Muscle layer of duodenum (tissue), 2 donors: ENCODE measurements at regions not wholly inside any gene's neighbourhood (a gene's known extent, or its start where the extent isn't known, plus 50 kb on each side); places are given as distances from the start of the nearest gene placed in this dataset.

Experiments used
- H3K27ac ChIP-seq: one replicate; pipeline ENCODE4 v1.7.0; 2013; ENCODE audit warnings: mild to moderate bottlenecking, low read length
- H3K27me3 ChIP-seq: one replicate; pipeline ENCODE4 v1.7.0; 2013; ENCODE audit warnings: low read depth, mild to moderate bottlenecking, control low read depth, low read length
- H3K36me3 ChIP-seq, 2 donors: one replicate each; pipeline ENCODE4 v1.7.0; 2013; ENCODE audit warnings: low read length in 2 of 2, control low read depth in 1 of 2, mild to moderate bottlenecking in 1 of 2; ENCODE audit not compliant: insufficient read depth in 2 of 2, control insufficient read depth in 1 of 2
- H3K4me1 ChIP-seq, 2 donors: one replicate each; pipeline ENCODE4 v1.7.0; 2013; ENCODE audit warnings: low read length in 2 of 2, mild to moderate bottlenecking in 2 of 2, control low read depth in 1 of 2, moderate library complexity in 1 of 2; ENCODE audit not compliant: insufficient read depth in 2 of 2, control insufficient read depth in 1 of 2
- H3K4me3 ChIP-seq, 2 donors: one replicate each; pipeline ENCODE4 v1.7.0; 2013; ENCODE audit warnings: low read length in 2 of 2, low read depth in 1 of 2, mild to moderate bottlenecking in 1 of 2
- H3K9me3 ChIP-seq, 2 donors: one replicate each; pipeline ENCODE4 v1.7.0; 2013; ENCODE audit warnings: low read length in 2 of 2, control low read depth in 1 of 2, mild to moderate bottlenecking in 1 of 2; ENCODE audit not compliant: control insufficient read depth in 1 of 2
- donor health status: healthy.

GRCh38 chr4:38449506-38450174 is 214.4 kb upstream of the KLF3 start:
- H3K27ac ChIP-seq = no peak overlapping the region
- no peaks in the 10 kb centered on the region for H3K27me3 ChIP-seq
- no peak overlapping the region for H3K4me3 ChIP-seq
- H3K4me1 ChIP-seq = no peaks in the 10 kb centered on the region
- H3K9me3 ChIP-seq = no peaks in the 10 kb centered on the region
- no peaks in the 10 kb centered on the region for H3K36me3 ChIP-seq

GRCh38 chr4:38452009-38452408 is 212.0 kb upstream of the KLF3 start:
- Histone ChIP-seq H3K9me3 (no peaks in the 10 kb centered on the region), H3K27me3 (no peaks in the 10 kb centered on the region)

GRCh38 chr4:38452542-38452941 is 211.5 kb upstream of the KLF3 start:
- no peak overlapping the region for H3K27ac ChIP-seq
- H3K36me3 ChIP-seq = no peaks in the 10 kb centered on the region
- H3K9me3 ChIP-seq = no peaks in the 10 kb centered on the region
- H3K4me3 ChIP-seq = no peak overlapping the region
- H3K4me1 ChIP-seq = no peaks in the 10 kb centered on the region
- H3K27me3 ChIP-seq = no peaks in the 10 kb centered on the region

More at GRCh38 chr4:38452009-38452408, 212.0 kb upstream of the KLF3 start:
- Histone ChIP-seq H3K4me1 (no peaks in the 10 kb centered on the region), H3K27ac (no peak overlapping the region), H3K4me3 (no peak overlapping the region), H3K36me3 (no peaks in the 10 kb centered on the region)

GRCh38 chr4:38453253-38453881 is 210.6 kb upstream of the KLF3 start:
- no peaks in the 10 kb centered on the region for H3K4me1 ChIP-seq
- no peaks in the 10 kb centered on the region for H3K27me3 ChIP-seq
- no peak overlapping the region for H3K27ac ChIP-seq
- no peak overlapping the region for H3K4me3 ChIP-seq
- no peaks in the 10 kb centered on the region for H3K9me3 ChIP-seq
- H3K36me3 ChIP-seq = no peaks in the 10 kb centered on the region

GRCh38 chr4:38454284-38454683 is 209.7 kb upstream of the KLF3 start:
- no peaks in the 10 kb centered on the region for H3K4me1 ChIP-seq
- no peaks in the 10 kb centered on the region for H3K9me3 ChIP-seq
- no peaks in the 10 kb centered on the region for H3K36me3 ChIP-seq
- no peak overlapping the region for H3K4me3 ChIP-seq
- no peaks in the 10 kb centered on the region for H3K27me3 ChIP-seq
- no peak overlapping the region for H3K27ac ChIP-seq

GRCh38 chr4:38455092-38455862 is 208.7 kb upstream of the KLF3 start:
- H3K36me3 ChIP-seq = no peaks in the 10 kb centered on the region
- H3K4me3 ChIP-seq = no peak overlapping the region
- no peak overlapping the region for H3K27ac ChIP-seq
- H3K9me3 ChIP-seq = no peaks in the 10 kb centered on the region
- H3K4me1 ChIP-seq = no peaks in the 10 kb centered on the region
- H3K27me3 ChIP-seq = no peaks in the 10 kb centered on the region

- Histone ChIP-seq H3K27ac (no peak overlapping the region), H3K36me3 (no peaks in the 10 kb centered on the region), H3K4me1 (no peaks in the 10 kb centered on the region), H3K4me3 (no peak overlapping the region), H3K9me3 (no peaks in the 10 kb centered on the region), H3K27me3 (no peaks in the 10 kb centered on the region)
Measured at GRCh38 chr4:38456096-38456495, 207.9 kb upstream of the KLF3 start.

- no peak overlapping the region for H3K27ac ChIP-seq
- H3K27me3 ChIP-seq = no peaks in the 10 kb centered on the region
- H3K9me3 ChIP-seq = no peaks in the 10 kb centered on the region
- H3K36me3 ChIP-seq = no peaks in the 10 kb centered on the region
- no peak overlapping the region for H3K4me3 ChIP-seq
- no peaks in the 10 kb centered on the region for H3K4me1 ChIP-seq
Measured at GRCh38 chr4:38461342-38461741, 202.7 kb upstream of the KLF3 start.

GRCh38 chr4:38462367-38463055 is 201.5 kb upstream of the KLF3 start:
- no peaks in the 10 kb centered on the region for H3K27me3 ChIP-seq
- H3K27ac ChIP-seq = no peak overlapping the region
- no peak overlapping the region for H3K4me3 ChIP-seq
- H3K36me3 ChIP-seq = no peaks in the 10 kb centered on the region
- peaks cover 5 to 8% of the 10 kb centered on the region in 2 donors for H3K9me3 ChIP-seq
- no peaks in the 10 kb centered on the region for H3K4me1 ChIP-seq

GRCh38 chr4:38463268-38463958 is 200.6 kb upstream of the KLF3 start:
- no peaks in the 10 kb centered on the region for H3K27me3 ChIP-seq
- H3K27ac ChIP-seq = no peak overlapping the region
- H3K4me3 ChIP-seq = no peak overlapping the region
- H3K36me3 ChIP-seq = no peaks in the 10 kb centered on the region
- no peaks in the 10 kb centered on the region for H3K4me1 ChIP-seq
- peaks cover 6 to 8% of the 10 kb centered on the region in 2 donors for H3K9me3 ChIP-seq

- Histone ChIP-seq H3K9me3 (peaks cover 6 to 8% of the 10 kb centered on the region in 2 donors), H3K4me3 (no peak overlapping the region), H3K27ac (no peak overlapping the region), H3K4me1 (no peaks in the 10 kb centered on the region), H3K36me3 (no peaks in the 10 kb centered on the region), H3K27me3 (no peaks in the 10 kb centered on the region)
Measured at GRCh38 chr4:38464328-38464727, 199.7 kb upstream of the KLF3 start.
